Activated CD4-positive, alpha-beta T cell treated with anti-CD3 and anti-CD28 coated beads, Interleukin-2, Interleukin-6, amounts not matched to agents 100 ng/mL and 50 ng/mL, durations not matched to agents 16 hours and 8 hours (primary cell): ENCODE measurements at regions not wholly inside any gene's neighbourhood (a gene's known extent, or its start where the extent isn't known, plus 50 kb on each side); places are given as distances from the start of the nearest gene placed in this dataset.
"Not testable (repeated sequence)": the region's sequence is repeated elsewhere in the genome, so short reads cannot be mapped to it uniquely, and the experiment has no call there.

Source experiments
- DNase-seq: peaks from one replicate; pipeline ENCODE4 v3.0.0-alpha.2; 2020

GRCh38 chr2:16357188-16357587 is 308.4 kb downstream of the CYRIA start:
- DNase-seq: no peak

- no peak for DNase-seq
Observed at GRCh38 chr2:16351541-16351940, 314.1 kb downstream of the CYRIA start.

- no peak for DNase-seq
Observed at GRCh38 chr2:16351137-16351536, 314.5 kb downstream of the CYRIA start.

GRCh38 chr2:16350211-16350610 is 315.4 kb downstream of the CYRIA start:
- DNase-seq: no peak

GRCh38 chr2:16349811-16350210 is 315.8 kb downstream of the CYRIA start:
- no peak for DNase-seq

- DNase-seq: no peak
Observed at GRCh38 chr2:16348821-16349515, 316.7 kb downstream of the CYRIA start.

GRCh38 chr2:16346671-16347070 is 319.0 kb downstream of the CYRIA start:
- DNase-seq: no peak

- DNase-seq: not testable (repeated sequence)
Observed at GRCh38 chr2:16345231-16345630, 320.4 kb downstream of the CYRIA start.

- no peak for DNase-seq
Observed at GRCh38 chr2:16339206-16339605, 326.4 kb downstream of the CYRIA start.

GRCh38 chr2:16338026-16338425 is 327.6 kb downstream of the CYRIA start:
- no peak for DNase-seq

- DNase-seq: no peak
Observed at GRCh38 chr2:16336916-16337315, 328.7 kb downstream of the CYRIA start.

- no peak for DNase-seq
Observed at GRCh38 chr2:16336491-16336890, 329.1 kb downstream of the CYRIA start.

- no peak for DNase-seq
Observed at GRCh38 chr2:16335947-16336346, 329.7 kb downstream of the CYRIA start.

- no peak for DNase-seq
Observed at GRCh38 chr2:16335604-16335930, 330.1 kb downstream of the CYRIA start.

GRCh38 chr2:16334886-16335603 is 330.6 kb downstream of the CYRIA start:
- DNase-seq: no peak

- DNase-seq: no peak
Observed at GRCh38 chr2:16334366-16334765, 331.3 kb downstream of the CYRIA start.

- DNase-seq: no peak
Observed at GRCh38 chr2:16333681-16334080, 332.0 kb downstream of the CYRIA start.

- no peak for DNase-seq
Observed at GRCh38 chr2:16332681-16333557, 332.7 kb downstream of the CYRIA start.

GRCh38 chr2:16331772-16332171 is 333.9 kb downstream of the CYRIA start:
- DNase-seq: no peak

- DNase-seq: no peak
Observed at GRCh38 chr2:16330982-16331381, 334.7 kb downstream of the CYRIA start.

- no peak for DNase-seq
Observed at GRCh38 chr2:16330571-16330970, 335.1 kb downstream of the CYRIA start.

GRCh38 chr2:16330012-16330411 is 335.6 kb downstream of the CYRIA start:
- DNase-seq: no peak

GRCh38 chr2:16329421-16329820 is 336.2 kb downstream of the CYRIA start:
- DNase-seq: no peak
